Gastroesophageal sphincter (tissue), 4 donors: ENCODE measurements at regions not wholly inside any gene's neighbourhood (a gene's known extent, or its start where the extent isn't known, plus 50 kb on each side); places are given as distances from the start of the nearest gene placed in this dataset.

Source experiments
- ATAC-seq: fragments of 150-250 bp; one replicate; pipeline ENCODE4 v1.9.1; 2016; ENCODE audit warnings: mild to moderate bottlenecking, moderate library complexity
- H3K27ac ChIP-seq, 4 donors: fragments of 200-600 bp; sonication (generic) in 3 of 4; 1 replicate in 3 of 4; 2 replicates in 1 of 4; pipeline ENCODE4 v1.5.1; 2016 to 2019
- H3K27me3 ChIP-seq: fragments of 200-600 bp; sonication (generic); one replicate; pipeline ENCODE4 v1.5.1; 2019
- H3K36me3 ChIP-seq, 2 donors: fragments of 200-600 bp; sonication (generic); one replicate each; pipeline ENCODE4 v1.5.1; 2019; ENCODE audit warnings: control low read depth in 1 of 2
- H3K4me1 ChIP-seq, 3 donors: fragments of 200-600 bp; sonication (generic); 1 replicate in 2 of 3; 2 replicates in 1 of 3; pipeline ENCODE4 v1.5.1; 2016 to 2019; ENCODE audit warnings: control low read depth in 2 of 3
- H3K4me3 ChIP-seq, 2 donors: fragments of 200-600 bp; sonication (generic); one replicate each; pipeline ENCODE4 v1.5.1; 2019; ENCODE audit warnings: mild to moderate bottlenecking in 1 of 2, moderate library complexity in 1 of 2
- H3K9me3 ChIP-seq, 3 donors: fragments of 200-600 bp; sonication (generic); one replicate each; pipeline ENCODE4 v1.5.1; 2017 to 2019; ENCODE audit warnings: control low read depth in 2 of 3
- EP300 ChIP-seq: sonication (generic); formaldehyde crosslinking; IDR thresholded peaks from one replicate; pipeline ENCODE4 v1.6.1; 2017; ENCODE audit warnings: antibody characterized with exemption, mild to moderate bottlenecking
- POLR2A ChIP-seq, 2 donors: fragments of 450-650 bp; IDR thresholded peaks; one replicate each; pipeline ENCODE4 v1.6.1; 2017; ENCODE audit warnings: antibody characterized with exemption in 2 of 2, mild to moderate bottlenecking in 2 of 2, moderate library complexity in 1 of 2
- POLR2AphosphoS5 ChIP-seq: sonication (generic); formaldehyde crosslinking; IDR thresholded peaks from one replicate; pipeline ENCODE4 v1.6.1; 2017; ENCODE audit warnings: antibody characterized with exemption
- WGBS, 2 donors: methylation state at CpG; one replicate each; pipeline ENCODE4 v1.1.5; 2018; ENCODE audit warnings: low coverage in 1 of 2; 5-methylcytosine and 5-hydroxymethylcytosine counted together
- TF ChIP-seq, protein P1 (sequence below), 4 experiments: fragments of 200-600 bp in 2 of 4; fragments of 450-650 bp in 2 of 4; sonication (generic) in 1 of 4; IDR thresholded peaks; one replicate each; pipeline ENCODE4 v1.5.1; 2017 to 2019; ENCODE audit warnings: antibody characterized with exemption in 4 of 4, mild to moderate bottlenecking in 2 of 4, moderate library complexity in 2 of 4

DNA sequence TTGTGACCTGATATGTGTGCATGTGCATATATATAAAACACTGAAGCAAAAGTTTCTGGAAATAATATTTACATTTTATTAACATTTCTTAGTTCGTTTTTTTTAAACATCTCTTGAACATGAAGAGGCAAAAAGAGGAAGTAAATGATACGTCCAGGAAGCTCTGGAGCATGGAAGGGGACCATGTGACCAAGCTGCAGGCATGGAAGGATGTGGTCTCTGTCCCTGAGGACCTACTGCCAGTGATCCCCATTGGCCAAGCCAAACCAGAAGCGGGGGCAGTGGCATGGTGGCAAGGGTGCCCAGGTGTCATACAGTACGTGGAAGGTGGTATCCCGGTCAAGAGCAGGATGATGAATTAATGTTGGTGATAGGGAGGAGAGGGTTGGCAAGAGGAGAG, 268.3 kb upstream of the PROX1 start:
- WGBS, 2 donors: 54 to 67% methylated on average over 4 to 5 of the region's 5 CpGs
- peaks cover 0 to 2% (median 0%) of the 10 kb centered on the region in 3 donors for H3K4me1 ChIP-seq
- no peak overlapping the region for H3K4me3 ChIP-seq
- H3K27me3 ChIP-seq: peaks cover 8% of the 10 kb centered on the region
- no peak overlapping the region for H3K27ac ChIP-seq
- H3K9me3 ChIP-seq: no peaks in the 10 kb centered on the region
- TF ChIP-seq POLR2A (IDR thresholded peaks at IDR 0.05) (no peak), EP300 (no peak), POLR2AphosphoS5 (no peak)
- TF ChIP-seq, protein P1, sequence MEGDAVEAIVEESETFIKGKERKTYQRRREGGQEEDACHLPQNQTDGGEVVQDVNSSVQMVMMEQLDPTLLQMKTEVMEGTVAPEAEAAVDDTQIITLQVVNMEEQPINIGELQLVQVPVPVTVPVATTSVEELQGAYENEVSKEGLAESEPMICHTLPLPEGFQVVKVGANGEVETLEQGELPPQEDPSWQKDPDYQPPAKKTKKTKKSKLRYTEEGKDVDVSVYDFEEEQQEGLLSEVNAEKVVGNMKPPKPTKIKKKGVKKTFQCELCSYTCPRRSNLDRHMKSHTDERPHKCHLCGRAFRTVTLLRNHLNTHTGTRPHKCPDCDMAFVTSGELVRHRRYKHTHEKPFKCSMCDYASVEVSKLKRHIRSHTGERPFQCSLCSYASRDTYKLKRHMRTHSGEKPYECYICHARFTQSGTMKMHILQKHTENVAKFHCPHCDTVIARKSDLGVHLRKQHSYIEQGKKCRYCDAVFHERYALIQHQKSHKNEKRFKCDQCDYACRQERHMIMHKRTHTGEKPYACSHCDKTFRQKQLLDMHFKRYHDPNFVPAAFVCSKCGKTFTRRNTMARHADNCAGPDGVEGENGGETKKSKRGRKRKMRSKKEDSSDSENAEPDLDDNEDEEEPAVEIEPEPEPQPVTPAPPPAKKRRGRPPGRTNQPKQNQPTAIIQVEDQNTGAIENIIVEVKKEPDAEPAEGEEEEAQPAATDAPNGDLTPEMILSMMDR (IDR thresholded peaks at IDR 0.05): no peak
- no peaks in the 10 kb centered on the region for H3K36me3 ChIP-seq
- no peak for ATAC-seq

DNA sequence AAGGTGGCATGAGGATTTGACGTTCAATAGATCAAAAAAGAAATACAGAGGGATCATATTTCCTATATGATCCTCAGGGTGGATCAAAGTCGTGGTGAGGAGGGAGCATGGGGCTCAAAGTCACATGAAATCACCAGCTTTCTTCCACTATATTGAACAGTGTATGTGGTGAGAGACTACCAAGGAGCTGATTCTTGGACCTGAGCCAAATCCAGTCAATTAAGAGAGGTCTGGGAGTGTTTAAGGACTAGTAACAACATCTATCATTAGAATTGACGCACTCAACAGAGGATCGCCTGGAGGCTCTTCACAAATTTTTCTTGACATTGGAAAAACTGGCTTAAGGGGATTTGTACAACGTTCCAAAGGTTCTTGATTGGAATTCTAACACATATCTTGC, 267.7 kb upstream of the PROX1 start:
- peaks cover 2% of the 10 kb centered on the region for H3K27me3 ChIP-seq
- H3K36me3 ChIP-seq: no peaks in the 10 kb centered on the region
- no peak overlapping the region for H3K4me3 ChIP-seq
- TF ChIP-seq, protein P1 (IDR thresholded peaks at IDR 0.05): no peak
- no peak for TF ChIP-seq EP300
- TF ChIP-seq POLR2A (IDR thresholded peaks at IDR 0.05): no peak
- TF ChIP-seq POLR2AphosphoS5: no peak
- H3K4me1 ChIP-seq: peaks cover 0 to 8% (median 0%) of the 10 kb centered on the region in 3 donors
- no peaks in the 10 kb centered on the region for H3K9me3 ChIP-seq
- no peak for ATAC-seq
- no peak overlapping the region for H3K27ac ChIP-seq
- WGBS, 2 donors: 25 to 56% methylated on average over 4 to 5 of the region's 5 CpGs

DNA sequence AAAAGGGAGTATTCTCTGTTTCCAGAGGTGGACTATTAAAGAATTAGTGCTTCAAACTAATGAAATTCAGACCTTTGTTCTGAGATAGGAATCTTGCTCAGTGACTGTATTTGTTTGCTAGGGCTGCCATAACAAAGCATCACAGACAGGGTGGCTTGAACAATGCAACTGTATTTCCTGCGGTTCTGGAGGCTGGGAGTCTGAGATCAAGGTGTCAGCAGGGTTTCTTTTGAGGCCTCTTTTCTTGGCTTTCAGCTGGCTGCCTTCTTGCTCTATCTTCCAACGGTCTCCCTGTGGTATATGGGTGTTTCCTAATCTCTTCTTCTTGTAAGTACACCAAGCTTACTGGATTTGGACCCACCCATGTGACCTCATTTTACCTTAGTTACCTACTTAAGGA, 264.6 kb upstream of the PROX1 start:
- WGBS, 2 donors: 67 to 88% methylated on average over 1 to 2 of the region's 2 CpGs
- Histone ChIP-seq H3K27ac (no peak overlapping the region), H3K36me3 (no peaks in the 10 kb centered on the region)

DNA sequence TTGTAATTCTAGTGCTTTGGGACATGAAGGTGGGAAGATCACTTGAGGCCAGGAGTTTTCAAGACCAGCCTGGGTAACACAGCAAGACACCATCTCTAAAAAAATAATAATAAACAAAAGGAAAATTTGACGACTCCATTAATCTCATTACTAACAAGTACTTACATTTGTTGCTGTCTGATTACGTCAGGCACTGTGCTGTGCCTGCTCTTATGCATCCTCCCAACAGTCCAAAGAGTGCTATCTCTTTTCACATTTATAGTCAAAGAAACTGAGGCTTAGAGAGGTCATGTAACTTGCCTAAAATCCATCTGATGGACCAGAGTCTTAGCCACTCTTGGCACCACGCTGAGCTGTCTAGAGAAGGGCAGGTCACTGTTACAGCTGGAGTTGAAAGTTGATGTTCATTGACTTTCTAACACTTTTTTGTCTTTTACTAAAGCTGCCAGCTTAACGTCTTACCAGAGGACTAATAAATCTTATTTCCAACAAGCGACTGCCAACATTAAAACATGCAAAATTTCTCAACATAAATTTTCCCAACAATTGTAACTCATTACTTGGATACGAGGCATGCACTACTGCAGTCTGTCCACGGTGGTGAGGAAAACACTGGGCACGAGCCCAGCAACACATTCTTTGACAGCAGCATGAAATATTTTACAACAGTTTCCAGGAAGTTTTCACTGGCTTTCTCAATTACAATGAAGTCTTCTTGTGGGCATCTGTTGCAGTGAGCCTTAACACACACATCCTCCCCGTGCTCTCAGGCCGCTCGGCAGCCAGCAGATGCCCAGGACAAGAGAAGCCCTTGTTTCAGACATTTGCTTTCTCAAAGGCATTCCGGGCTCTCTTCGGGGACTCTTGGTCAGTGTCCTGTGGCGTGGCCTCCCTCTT, 262.9 kb upstream of the PROX1 start:
- TF ChIP-seq, protein P1 (IDR thresholded peaks at IDR 0.05): peak in 1 of 4 experiments; percentile 24
- TF ChIP-seq POLR2AphosphoS5: no peak
- H3K4me3 ChIP-seq: no peak overlapping the region

More for the DNA sequence above, 264.6 kb upstream of the PROX1 start:
- ATAC-seq: no peak
- H3K9me3 ChIP-seq: no peaks in the 10 kb centered on the region
- TF ChIP-seq EP300 (no peak), POLR2A (IDR thresholded peaks at IDR 0.05) (no peak)
- TF ChIP-seq, protein P1 (IDR thresholded peaks at IDR 0.05): no peak
- no peaks in the 10 kb centered on the region for H3K27me3 ChIP-seq
- no peak overlapping the region for H3K4me3 ChIP-seq
- H3K4me1 ChIP-seq: peaks cover 0 to 12% (median 0%) of the 10 kb centered on the region in 3 donors

More for the DNA sequence above, 262.9 kb upstream of the PROX1 start:
- H3K36me3 ChIP-seq: no peaks in the 10 kb centered on the region
- WGBS, 2 donors: 19 to 22% methylated on average over 9 to 12 of the region's 14 CpGs
- ATAC-seq: peak; percentile 77
- no peaks in the 10 kb centered on the region for H3K27me3 ChIP-seq
- H3K27ac ChIP-seq: no peak overlapping the region
- H3K9me3 ChIP-seq: no peaks in the 10 kb centered on the region
- H3K4me1 ChIP-seq: peaks cover 0 to 12% (median 0%) of the 10 kb centered on the region in 3 donors
